Activated CD4-positive, alpha-beta memory T cell treated with anti-CD3 and anti-CD28 coated beads, Interleukin-2, amount 10 ng/mL, durations not matched to agents 7 days and 5 days (primary cell): ENCODE measurements at regions not wholly inside any gene's neighbourhood (a gene's known extent, or its start where the extent isn't known, plus 50 kb on each side); places are given as distances from the start of the nearest gene placed in this dataset.
"Not testable (repeated sequence)": the region's sequence is repeated elsewhere in the genome, so short reads cannot be mapped to it uniquely, and the experiment has no call there.

ENCODE experiments used
- CTCF ChIA-PET: fragments of 350-600 bp; sonication (Branson Sonifier 250); formaldehyde crosslinking; loops from one replicate; lab custom pipeline; 2021; ENCODE audit warnings: antibody characterized with exemption, inconsistent platforms; lab: Charles Lee
- POLR2A ChIA-PET: fragments of 350-600 bp; sonication (Branson Sonifier 250); formaldehyde crosslinking; loops from one replicate; lab custom pipeline; 2021; ENCODE audit warnings: antibody characterized with exemption; lab: Charles Lee
- DNase-seq: peaks from one replicate; pipeline ENCODE4 v3.0.0-alpha.2; 2020
- H3K27ac Mint-ChIP-seq: one replicate; pipeline ENCODE4 v1.8.0; 2021; ENCODE audit warnings: mild to moderate bottlenecking, mixed read lengths
- H3K27me3 Mint-ChIP-seq: one replicate; pipeline ENCODE4 v1.8.0; 2021; ENCODE audit warnings: mixed read lengths
- H3K36me3 Mint-ChIP-seq: one replicate; pipeline ENCODE4 v1.8.0; 2021; ENCODE audit warnings: low read depth, mixed read lengths
- H3K4me1 Mint-ChIP-seq: one replicate; pipeline ENCODE4 v1.8.0; 2021; ENCODE audit warnings: mixed read lengths
- H3K4me3 Mint-ChIP-seq: one replicate; pipeline ENCODE4 v1.8.0; 2021; ENCODE audit warnings: mild to moderate bottlenecking, mixed read lengths
- H3K9me3 Mint-ChIP-seq: one replicate; pipeline ENCODE4 v1.8.0; 2021; ENCODE audit warnings: mixed read lengths

DNA sequence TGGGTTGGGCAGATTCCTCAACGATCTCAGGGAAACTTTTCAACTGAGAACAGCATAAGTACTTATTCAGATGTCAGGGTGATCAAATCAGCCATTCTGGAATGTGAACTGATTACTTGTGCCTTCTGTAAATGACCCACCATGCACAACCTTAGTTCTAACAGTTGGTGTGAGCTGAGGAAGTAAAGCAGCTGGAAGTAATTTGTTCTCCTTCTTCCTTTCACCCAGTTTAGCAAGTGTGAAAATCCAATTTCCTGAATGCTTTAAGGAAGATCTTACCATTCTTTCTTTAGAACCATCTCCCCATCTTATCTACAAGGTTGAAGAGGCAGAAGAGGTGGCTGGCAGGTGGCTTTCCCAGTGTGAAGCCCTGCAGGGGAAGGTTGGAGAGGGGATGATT, 781.6 kb downstream of the ETS1 start:
- ChIA-PET CTCF (no interaction called here), POLR2A (no interaction called here)
- H3K4me1 Mint-ChIP-seq, result no peaks in the 10 kb centered on the region
- H3K27me3 Mint-ChIP-seq, result no peaks in the 10 kb centered on the region
- H3K9me3 Mint-ChIP-seq, result no peaks in the 10 kb centered on the region
- H3K27ac Mint-ChIP-seq, result no peak overlapping the region
- no peak for DNase-seq
- H3K4me3 Mint-ChIP-seq, result no peak overlapping the region
- no peaks in the 10 kb centered on the region for H3K36me3 Mint-ChIP-seq

DNA sequence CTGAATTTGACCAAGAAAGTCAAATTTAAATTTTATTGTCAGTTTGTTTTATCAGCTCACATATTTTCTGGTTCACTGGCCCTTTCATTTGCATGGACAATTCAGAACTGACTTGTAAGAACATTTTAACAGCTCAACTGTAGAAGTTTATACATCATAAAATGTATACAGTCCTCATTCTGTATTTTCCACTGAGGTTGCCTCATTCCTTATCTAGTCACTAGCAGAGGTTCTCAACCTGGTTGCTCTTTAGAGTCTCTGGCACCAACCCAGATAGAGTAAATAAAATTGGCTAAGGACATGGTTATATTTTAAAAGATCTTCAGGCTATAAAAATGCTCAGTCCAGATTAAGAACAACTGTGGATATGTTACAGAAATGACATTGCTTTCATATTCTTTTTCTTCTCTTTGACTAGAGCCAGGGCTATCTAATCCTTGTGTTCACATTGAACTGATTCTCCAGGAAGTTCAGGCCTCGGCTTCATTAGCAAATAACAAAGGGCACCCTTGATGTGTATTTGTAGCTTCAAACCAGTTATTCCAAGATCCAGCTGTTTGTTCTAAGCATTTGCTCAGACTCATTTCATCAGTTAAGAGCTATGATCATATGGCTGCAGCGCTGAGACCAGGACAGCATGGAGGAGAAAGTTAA, 782.5 kb downstream of the ETS1 start:
- H3K27me3 Mint-ChIP-seq, result no peaks in the 10 kb centered on the region
- no peaks in the 10 kb centered on the region for H3K36me3 Mint-ChIP-seq
- no peaks in the 10 kb centered on the region for H3K9me3 Mint-ChIP-seq
- DNase-seq, result no peak
- H3K4me1 Mint-ChIP-seq, result no peaks in the 10 kb centered on the region
- H3K4me3 Mint-ChIP-seq, result no peak overlapping the region
- no peak overlapping the region for H3K27ac Mint-ChIP-seq
- CTCF ChIA-PET, result no interaction called here
- POLR2A ChIA-PET, result no interaction called here

DNA sequence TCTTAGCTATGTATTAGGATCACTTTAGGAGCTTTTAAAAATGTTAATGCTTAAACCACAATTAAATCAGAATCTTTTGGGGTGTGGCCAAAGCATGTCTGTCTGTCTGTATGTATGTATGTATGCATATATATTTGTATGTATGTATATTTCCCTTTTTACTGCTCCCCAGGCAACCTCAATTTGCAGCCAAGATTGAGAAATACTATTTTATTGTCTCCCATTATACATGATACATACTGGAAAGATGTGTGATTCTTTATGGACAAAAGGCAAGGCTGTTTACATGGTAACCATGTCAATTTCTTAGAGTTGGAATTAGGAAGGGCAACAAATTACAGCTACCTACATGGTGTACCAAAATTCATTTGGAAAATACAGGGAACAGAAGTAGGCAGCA, 783.6 kb downstream of the ETS1 start:
- no peak for DNase-seq
- ChIA-PET CTCF (no interaction called here), POLR2A (no interaction called here)
- H3K4me3 Mint-ChIP-seq, result no peak overlapping the region
- no peaks in the 10 kb centered on the region for H3K4me1 Mint-ChIP-seq
- no peaks in the 10 kb centered on the region for H3K9me3 Mint-ChIP-seq
- no peak overlapping the region for H3K27ac Mint-ChIP-seq
- peaks cover 2% of the 10 kb centered on the region for H3K27me3 Mint-ChIP-seq
- no peaks in the 10 kb centered on the region for H3K36me3 Mint-ChIP-seq

DNA sequence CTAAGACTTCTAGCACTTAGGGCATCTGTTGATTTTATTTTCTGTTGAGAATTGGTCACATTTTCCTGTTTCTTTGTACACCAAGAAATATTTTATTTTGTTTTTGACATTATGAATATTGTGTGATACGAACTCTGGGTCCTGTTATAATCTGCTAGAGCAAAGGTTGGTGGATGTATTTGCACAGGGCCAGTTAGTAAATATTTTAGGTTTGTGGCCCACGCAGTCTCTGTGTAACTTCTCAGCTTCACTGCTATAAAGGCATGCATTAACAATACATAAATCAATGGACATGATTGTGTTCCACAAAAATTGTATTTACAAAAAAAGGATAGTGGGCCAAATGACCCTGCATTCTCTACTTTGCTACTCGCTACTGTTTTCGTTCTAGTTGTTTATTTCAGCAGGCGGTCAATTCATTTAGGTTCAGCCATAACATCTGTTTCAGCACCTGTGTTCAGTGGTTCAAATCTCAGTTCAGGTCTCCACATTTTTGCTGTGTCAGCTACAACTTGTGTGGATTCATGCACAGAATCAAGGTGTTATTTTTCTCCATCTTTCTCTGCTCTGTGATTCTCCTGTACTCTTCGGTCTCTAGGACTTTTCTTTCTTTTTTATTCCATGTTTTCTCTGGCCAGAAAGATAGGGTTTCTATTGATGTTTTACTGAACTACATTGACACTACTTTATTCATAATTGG, 786.2 kb downstream of the ETS1 start:
- DNase-seq, result no peak
- POLR2A ChIA-PET, result no interaction called here
- Mint-ChIP-seq H3K27ac (no peak overlapping the region), H3K4me3 (no peak overlapping the region), H3K4me1 (no peaks in the 10 kb centered on the region), H3K9me3 (no peaks in the 10 kb centered on the region), H3K36me3 (no peaks in the 10 kb centered on the region), H3K27me3 (peaks cover 2% of the 10 kb centered on the region)
- CTCF ChIA-PET, result no interaction called here

DNA sequence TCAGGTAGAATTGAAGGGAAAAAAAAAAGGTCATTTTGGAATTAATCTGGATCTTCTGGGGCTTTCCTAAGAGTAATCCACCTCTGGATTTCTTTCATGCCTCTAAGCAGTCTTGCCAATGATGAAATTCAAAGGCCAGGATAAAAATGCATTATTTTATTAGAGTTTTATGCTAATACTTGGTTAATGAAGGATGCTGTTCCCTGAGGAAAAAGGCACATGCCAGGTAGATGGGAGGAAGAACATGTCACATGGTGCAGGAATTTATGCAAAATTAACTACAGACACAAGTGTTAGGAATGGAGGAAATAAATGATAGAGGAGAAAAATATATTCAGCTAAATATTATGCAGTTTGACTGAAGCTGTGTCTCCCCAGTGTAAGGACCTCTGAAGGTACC, 792.0 kb downstream of the ETS1 start:
- peaks cover 2% of the 10 kb centered on the region for H3K27me3 Mint-ChIP-seq
- H3K27ac Mint-ChIP-seq, result no peak overlapping the region
- DNase-seq, result no peak
- no peaks in the 10 kb centered on the region for H3K9me3 Mint-ChIP-seq
- H3K4me1 Mint-ChIP-seq, result no peaks in the 10 kb centered on the region
- ChIA-PET CTCF (no interaction called here), POLR2A (no interaction called here)
- H3K36me3 Mint-ChIP-seq, result no peaks in the 10 kb centered on the region
- H3K4me3 Mint-ChIP-seq, result no peak overlapping the region

DNA sequence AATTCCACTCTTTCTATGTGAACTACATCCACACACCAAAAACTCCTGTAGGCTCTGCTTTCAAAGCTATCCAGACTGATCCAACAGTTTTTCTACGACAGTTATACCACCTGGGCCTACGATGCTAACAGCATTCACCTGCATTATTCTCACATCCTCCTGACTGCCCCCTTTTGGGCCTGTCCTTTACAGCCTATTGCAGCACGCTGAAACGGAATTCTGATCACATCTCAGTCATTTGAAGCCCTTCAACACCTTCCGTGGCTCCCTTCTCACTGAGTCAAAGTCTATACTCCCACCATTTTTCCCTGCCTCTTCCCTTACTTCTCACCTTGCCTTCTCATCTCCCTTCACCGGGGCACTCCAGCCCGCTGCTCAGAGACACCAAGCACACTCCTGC, 791.3 kb upstream of the KIRREL3 start:
- DNase-seq, result no peak
- ChIA-PET POLR2A (no interaction called here), CTCF (no interaction called here)
- H3K9me3 Mint-ChIP-seq, result no peaks in the 10 kb centered on the region
- H3K4me3 Mint-ChIP-seq, result no peak overlapping the region
- H3K4me1 Mint-ChIP-seq, result no peaks in the 10 kb centered on the region
- no peak overlapping the region for H3K27ac Mint-ChIP-seq
- no peaks in the 10 kb centered on the region for H3K36me3 Mint-ChIP-seq
- H3K27me3 Mint-ChIP-seq, result no peaks in the 10 kb centered on the region

DNA sequence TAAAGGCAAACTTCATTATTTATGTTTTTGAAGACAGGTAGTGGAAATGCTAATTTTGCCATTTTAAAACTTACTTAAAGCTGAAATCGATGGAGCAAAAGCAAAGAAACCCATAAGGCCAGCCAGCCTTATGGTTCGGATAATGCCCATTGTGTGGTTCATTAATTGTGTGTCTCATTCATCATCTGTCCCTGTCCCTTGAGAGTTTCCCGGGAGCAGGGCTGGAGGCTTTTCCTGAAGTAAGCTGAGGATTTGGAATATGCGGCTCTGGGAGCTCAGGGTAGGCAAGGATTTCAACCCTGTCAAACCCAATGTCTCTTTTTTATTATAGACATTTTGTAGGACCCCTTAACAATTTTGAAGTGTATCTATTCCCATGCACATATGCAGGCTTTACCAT, 790.0 kb upstream of the KIRREL3 start:
- Mint-ChIP-seq H3K9me3 (no peaks in the 10 kb centered on the region), H3K36me3 (no peaks in the 10 kb centered on the region), H3K4me3 (no peak overlapping the region), H3K27ac (no peak overlapping the region), H3K27me3 (no peaks in the 10 kb centered on the region), H3K4me1 (no peaks in the 10 kb centered on the region)
- ChIA-PET POLR2A (no interaction called here), CTCF (no interaction called here)
- DNase-seq, result no peak

DNA sequence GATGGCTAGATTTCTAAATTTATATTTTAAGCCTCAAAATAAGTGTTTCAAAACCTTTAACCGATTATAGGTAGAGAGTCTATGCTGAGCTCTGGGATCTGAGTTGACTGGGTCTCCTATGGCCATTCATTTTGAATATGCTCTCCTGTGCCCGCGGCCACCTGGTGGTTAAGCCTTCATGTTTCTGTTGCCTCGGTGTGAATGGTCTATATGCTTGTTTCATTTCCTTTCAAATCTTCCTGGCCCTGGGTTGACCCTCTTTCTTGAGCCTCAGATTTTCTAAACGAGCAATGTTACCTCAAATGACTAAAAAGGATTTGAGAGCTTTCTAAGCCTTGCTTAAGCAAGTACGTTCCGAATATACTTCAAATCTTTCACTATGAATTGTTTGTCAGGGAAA, 789.4 kb upstream of the KIRREL3 start:
- Mint-ChIP-seq H3K27me3 (no peaks in the 10 kb centered on the region), H3K36me3 (no peaks in the 10 kb centered on the region), H3K4me3 (no peak overlapping the region), H3K4me1 (no peaks in the 10 kb centered on the region), H3K27ac (no peak overlapping the region), H3K9me3 (no peaks in the 10 kb centered on the region)
- ChIA-PET CTCF (no interaction called here), POLR2A (no interaction called here)
- no peak for DNase-seq

GRCh38 chr11:127772938-127773337, 772.4 kb upstream of the KIRREL3 start:
- H3K4me3 Mint-ChIP-seq, DNase-seq, H3K36me3 Mint-ChIP-seq, CTCF ChIA-PET, H3K4me1 Mint-ChIP-seq, H3K9me3 Mint-ChIP-seq, H3K27ac Mint-ChIP-seq, POLR2A ChIA-PET, H3K27me3 Mint-ChIP-seq: not testable (repeated sequence)

GRCh38 chr11:127768931-127769330, 768.4 kb upstream of the KIRREL3 start:
- CTCF ChIA-PET, H3K27ac Mint-ChIP-seq, DNase-seq, H3K36me3 Mint-ChIP-seq, H3K27me3 Mint-ChIP-seq, H3K4me3 Mint-ChIP-seq, H3K9me3 Mint-ChIP-seq, H3K4me1 Mint-ChIP-seq, POLR2A ChIA-PET: not testable (repeated sequence)

DNA sequence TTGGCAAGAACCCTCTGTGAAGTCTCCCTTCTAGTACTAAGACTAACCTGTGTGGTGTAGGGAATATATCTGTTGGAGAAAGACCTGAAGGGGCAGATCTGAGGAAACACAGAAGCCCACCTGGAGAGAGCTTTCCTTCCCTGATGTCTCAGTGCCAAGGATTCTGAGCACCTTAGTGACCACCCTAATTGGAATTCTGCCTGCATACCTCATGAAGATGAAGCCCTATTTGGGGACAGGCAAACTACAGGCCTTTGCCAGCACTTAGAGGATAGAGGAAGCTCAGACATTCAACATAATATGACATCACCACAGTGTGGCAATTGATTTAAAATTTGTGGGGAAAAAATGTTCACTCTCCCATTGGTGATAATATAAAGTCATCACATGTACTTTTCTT, 766.2 kb upstream of the KIRREL3 start:
- no peak for DNase-seq
- ChIA-PET CTCF (no interaction called here), POLR2A (no interaction called here)
- no peak overlapping the region for H3K27ac Mint-ChIP-seq
- H3K4me1 Mint-ChIP-seq, result no peaks in the 10 kb centered on the region
- H3K36me3 Mint-ChIP-seq, result no peaks in the 10 kb centered on the region
- H3K4me3 Mint-ChIP-seq, result no peak overlapping the region
- no peaks in the 10 kb centered on the region for H3K9me3 Mint-ChIP-seq
- H3K27me3 Mint-ChIP-seq, result no peaks in the 10 kb centered on the region

GRCh38 chr11:127738771-127739286, 738.3 kb upstream of the KIRREL3 start:
- no peaks in the 10 kb centered on the region for H3K27me3 Mint-ChIP-seq
- no peaks in the 10 kb centered on the region for H3K9me3 Mint-ChIP-seq

DNA sequence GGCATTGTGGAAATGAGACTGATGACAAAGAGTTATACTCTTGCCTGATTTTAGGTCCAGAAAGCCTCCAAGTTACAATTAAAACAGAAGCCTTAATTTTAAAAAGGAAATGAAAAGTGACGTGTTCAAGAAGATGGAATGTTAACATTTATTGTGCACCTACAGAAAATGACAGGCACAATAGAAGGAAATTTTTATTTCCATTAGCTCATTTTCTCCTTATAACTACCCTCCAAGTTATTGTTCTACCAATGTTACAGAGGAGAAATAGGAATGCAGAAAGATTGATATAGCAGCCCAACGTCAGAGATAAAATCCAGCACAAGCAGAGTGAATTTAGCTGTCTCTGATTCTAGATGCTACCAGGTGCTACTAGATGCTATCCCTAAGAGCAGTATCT, 736.9 kb upstream of the KIRREL3 start:
- no peak for DNase-seq
- POLR2A ChIA-PET, result no interaction called here
- Mint-ChIP-seq H3K9me3 (no peaks in the 10 kb centered on the region), H3K36me3 (no peaks in the 10 kb centered on the region), H3K4me1 (no peaks in the 10 kb centered on the region), H3K4me3 (no peak overlapping the region), H3K27me3 (no peaks in the 10 kb centered on the region), H3K27ac (no peak overlapping the region)
- CTCF ChIA-PET, result no interaction called here

More at GRCh38 chr11:127738771-127739286, 738.3 kb upstream of the KIRREL3 start:
- Mint-ChIP-seq H3K4me3 (no peak overlapping the region), H3K36me3 (no peaks in the 10 kb centered on the region), H3K27ac (no peak overlapping the region), H3K4me1 (no peaks in the 10 kb centered on the region)
- CTCF ChIA-PET, result no interaction called here
- DNase-seq, result no peak
- POLR2A ChIA-PET, result no interaction called here

DNA sequence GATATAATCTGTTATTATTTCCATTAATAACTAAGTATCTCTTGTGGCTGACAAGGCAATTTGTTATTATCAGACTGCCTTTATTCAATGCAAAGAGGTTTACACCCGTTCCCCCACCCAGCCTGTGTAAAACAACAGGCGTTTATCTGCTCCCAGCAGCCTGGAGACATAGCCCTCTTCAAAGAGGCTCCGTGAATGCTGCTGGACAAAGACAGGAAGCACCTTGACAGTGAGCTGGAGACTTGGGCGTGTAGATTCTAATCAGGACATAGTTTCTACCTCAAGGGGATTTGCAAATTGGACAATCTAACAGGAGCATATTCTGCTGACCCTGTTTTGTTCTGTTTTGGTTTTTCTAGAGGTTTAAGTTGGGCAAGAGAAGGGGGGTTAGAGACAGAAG, 733.0 kb upstream of the KIRREL3 start:
- Mint-ChIP-seq H3K4me1 (no peaks in the 10 kb centered on the region), H3K4me3 (no peak overlapping the region), H3K9me3 (peaks cover 4% of the 10 kb centered on the region), H3K27me3 (no peaks in the 10 kb centered on the region), H3K36me3 (no peaks in the 10 kb centered on the region), H3K27ac (no peak overlapping the region)
- POLR2A ChIA-PET, result no interaction called here
- no peak for DNase-seq
- CTCF ChIA-PET, result no interaction called here
